ENCODE measurements at regions not wholly inside any gene's neighbourhood (a gene's known extent, or its start where the extent isn't known, plus 50 kb on each side); places are given as distances from the start of the nearest gene placed in this dataset.

DNA sequence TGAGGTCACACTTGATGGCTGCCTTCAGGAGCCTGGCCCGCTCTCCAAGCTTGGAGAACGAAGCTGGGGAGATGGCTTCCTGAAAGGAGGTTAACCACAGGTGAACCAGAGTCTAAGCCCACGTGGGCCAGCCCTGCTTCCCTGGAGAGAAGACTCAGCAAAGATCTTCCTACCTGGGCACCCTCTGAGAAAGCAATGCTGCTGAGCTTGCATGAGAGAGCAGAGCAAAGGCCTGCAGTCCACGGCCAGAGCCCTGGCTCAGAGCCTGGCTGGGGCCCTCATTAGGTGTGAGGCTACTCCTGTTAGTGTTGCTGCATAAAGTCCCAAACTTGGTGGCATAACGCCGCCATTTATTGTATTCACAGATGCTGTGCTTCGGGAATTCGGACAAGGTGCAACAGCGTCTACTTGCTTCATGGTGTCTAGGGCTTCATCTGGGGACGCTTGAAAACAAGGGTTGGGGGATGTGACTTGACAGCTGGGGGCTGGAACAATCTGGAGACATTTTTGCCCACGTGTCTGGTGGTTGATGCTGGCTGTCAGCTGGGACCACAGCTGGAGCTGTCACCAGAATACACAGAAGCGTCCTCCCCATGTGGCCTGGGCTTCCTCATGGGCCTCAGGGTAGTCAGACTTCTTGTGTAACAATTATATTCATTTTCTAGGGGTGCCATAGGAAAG, 87.9 kb upstream of the MEF2A start:
- Histone ChIP-seq H3K36me3 (ENCODE audit: control insufficient read depth, insufficient read depth, low read length) (no peaks in the 10 kb centered on the region), H3K9me3 (ENCODE audit: control insufficient read depth, insufficient read depth, low read length) (no peaks in the 10 kb centered on the region), H3K9ac (ENCODE audit: low read depth, low read length) (no peak overlapping the region), H3K4me1 (ENCODE audit: control insufficient read depth, insufficient read depth, low read length) (peaks cover 7% of the 10 kb centered on the region; the same call in 1 of the 2 replicates), H3K4me3 (ENCODE audit: low read depth, low read length) (no peak overlapping the region), H3K27me3 (ENCODE audit: control insufficient read depth, insufficient read depth, low read length) (no peaks in the 10 kb centered on the region), H3K27ac (ENCODE audit: low read depth, low read length) (no peak overlapping the region)

DNA sequence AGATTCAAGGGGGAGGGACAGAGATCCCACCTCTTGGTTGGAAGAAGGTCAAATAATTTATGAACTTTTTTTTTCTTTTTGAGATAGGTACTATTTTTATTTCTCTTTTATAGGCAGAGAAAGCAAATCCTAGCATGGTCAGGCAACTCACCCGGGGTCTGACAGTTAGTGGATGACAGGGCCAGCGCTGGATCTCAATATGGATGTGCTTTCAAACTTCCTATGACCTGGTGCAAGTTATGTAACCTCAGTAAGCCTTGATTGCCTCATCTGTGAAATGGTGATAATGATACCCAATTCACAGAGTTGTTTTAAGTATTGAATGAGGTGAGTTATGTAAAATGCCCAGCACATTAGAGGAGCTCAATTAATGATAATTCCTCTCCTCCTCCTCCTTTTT, 86.8 kb upstream of the MEF2A start:
- no peak overlapping the region for H3K27ac ChIP-seq (ENCODE audit: low read depth, low read length)
- no peaks in the 10 kb centered on the region for H3K27me3 ChIP-seq (ENCODE audit: control insufficient read depth, insufficient read depth, low read length)
- no peak overlapping the region for H3K9ac ChIP-seq (ENCODE audit: low read depth, low read length)
- H3K9me3 ChIP-seq (ENCODE audit: control insufficient read depth, insufficient read depth, low read length): no peaks in the 10 kb centered on the region
- no peaks in the 10 kb centered on the region for H3K36me3 ChIP-seq (ENCODE audit: control insufficient read depth, insufficient read depth, low read length)
- H3K4me1 ChIP-seq (ENCODE audit: control insufficient read depth, insufficient read depth, low read length): peaks cover 7% of the 10 kb centered on the region; the same call in 1 of the 2 replicates
- H3K4me3 ChIP-seq (ENCODE audit: low read depth, low read length): no peak overlapping the region

DNA sequence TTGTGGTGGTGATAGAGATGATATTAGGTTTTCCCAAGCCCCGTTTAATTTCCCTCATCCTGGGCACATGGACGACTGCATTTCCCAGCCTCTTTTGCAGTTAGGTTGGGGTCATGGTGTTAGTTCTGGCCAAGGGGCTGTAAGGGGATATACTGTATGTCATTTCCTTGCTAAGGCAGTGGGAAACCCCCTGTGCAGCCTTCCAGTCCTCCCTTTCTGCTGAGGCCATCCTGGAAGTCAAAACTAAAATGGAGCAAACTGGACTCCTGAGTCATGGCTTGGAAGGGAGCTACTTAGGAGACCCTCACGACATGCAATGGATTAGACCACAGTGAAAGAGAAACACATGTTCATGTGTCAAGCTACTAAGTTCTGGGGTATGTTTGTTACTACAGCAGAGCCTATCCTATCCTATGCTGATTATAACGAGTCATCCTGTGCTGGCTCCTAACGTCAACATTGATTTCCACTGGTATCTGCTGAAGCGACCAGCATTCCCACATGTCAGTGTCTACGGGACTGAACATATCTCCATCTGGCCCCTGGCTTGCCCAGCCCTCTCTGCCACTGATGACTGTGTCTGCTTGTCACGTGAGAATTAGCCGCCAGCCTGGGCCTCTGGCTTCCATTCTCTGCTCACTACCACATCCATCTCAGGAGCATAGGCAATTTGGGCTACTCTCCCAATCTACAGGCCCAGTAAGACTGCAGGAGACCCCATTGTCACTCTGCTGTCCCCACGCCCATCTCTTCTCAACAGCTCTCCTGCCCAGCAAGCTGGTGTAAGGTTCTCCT, 85.6 kb upstream of the MEF2A start:
- H3K36me3 ChIP-seq (ENCODE audit: control insufficient read depth, insufficient read depth, low read length): no peaks in the 10 kb centered on the region
- H3K9ac ChIP-seq (ENCODE audit: low read depth, low read length): no peak overlapping the region
- H3K9me3 ChIP-seq (ENCODE audit: control insufficient read depth, insufficient read depth, low read length): no peaks in the 10 kb centered on the region
- no peak overlapping the region for H3K4me3 ChIP-seq (ENCODE audit: low read depth, low read length)
- H3K4me1 ChIP-seq (ENCODE audit: control insufficient read depth, insufficient read depth, low read length): peaks cover 7% of the 10 kb centered on the region; the same call in 1 of the 2 replicates
- H3K27ac ChIP-seq (ENCODE audit: low read depth, low read length): no peak overlapping the region
- no peaks in the 10 kb centered on the region for H3K27me3 ChIP-seq (ENCODE audit: control insufficient read depth, insufficient read depth, low read length)

- Histone ChIP-seq H3K9me3 (ENCODE audit: control insufficient read depth, insufficient read depth, low read length) (no peaks in the 10 kb centered on the region), H3K27ac (ENCODE audit: low read depth, low read length) (no peak overlapping the region), H3K27me3 (ENCODE audit: control insufficient read depth, insufficient read depth, low read length) (peaks cover 9% of the 10 kb centered on the region), H3K9ac (ENCODE audit: low read depth, low read length) (no peak overlapping the region), H3K4me3 (ENCODE audit: low read depth, low read length) (no peak overlapping the region), H3K36me3 (ENCODE audit: control insufficient read depth, insufficient read depth, low read length) (no peaks in the 10 kb centered on the region), H3K4me1 (ENCODE audit: control insufficient read depth, insufficient read depth, low read length) (peaks cover 17% of the 10 kb centered on the region)
Observed at GRCh38 chr15:99481113-99481950, 84.5 kb upstream of the MEF2A start.

GRCh38 chr15:99481951-99482230, 83.9 kb upstream of the MEF2A start:
- no peak overlapping the region for H3K27ac ChIP-seq (ENCODE audit: low read depth, low read length)
- H3K9me3 ChIP-seq (ENCODE audit: control insufficient read depth, insufficient read depth, low read length): no peaks in the 10 kb centered on the region
- peaks cover 18% of the 10 kb centered on the region for H3K4me1 ChIP-seq (ENCODE audit: control insufficient read depth, insufficient read depth, low read length)
- peaks cover 9% of the 10 kb centered on the region for H3K27me3 ChIP-seq (ENCODE audit: control insufficient read depth, insufficient read depth, low read length)
- no peaks in the 10 kb centered on the region for H3K36me3 ChIP-seq (ENCODE audit: control insufficient read depth, insufficient read depth, low read length)
- no peak overlapping the region for H3K4me3 ChIP-seq (ENCODE audit: low read depth, low read length)
- H3K9ac ChIP-seq (ENCODE audit: low read depth, low read length): no peak overlapping the region

GRCh38 chr15:99482993-99483392, 82.8 kb upstream of the MEF2A start:
- Histone ChIP-seq H3K27me3 (ENCODE audit: control insufficient read depth, insufficient read depth, low read length) (peaks cover 9% of the 10 kb centered on the region), H3K4me1 (ENCODE audit: control insufficient read depth, insufficient read depth, low read length) (peaks cover 16% of the 10 kb centered on the region), H3K27ac (ENCODE audit: low read depth, low read length) (no peak overlapping the region), H3K4me3 (ENCODE audit: low read depth, low read length) (no peak overlapping the region), H3K36me3 (ENCODE audit: control insufficient read depth, insufficient read depth, low read length) (no peaks in the 10 kb centered on the region), H3K9me3 (ENCODE audit: control insufficient read depth, insufficient read depth, low read length) (no peaks in the 10 kb centered on the region), H3K9ac (ENCODE audit: low read depth, low read length) (no peak overlapping the region)

GRCh38 chr15:99485153-99485961, 80.4 kb upstream of the MEF2A start:
- Histone ChIP-seq H3K4me1 (ENCODE audit: control insufficient read depth, insufficient read depth, low read length) (peaks cover 16% of the 10 kb centered on the region), H3K27ac (ENCODE audit: low read depth, low read length) (no peak overlapping the region), H3K9me3 (ENCODE audit: control insufficient read depth, insufficient read depth, low read length) (no peaks in the 10 kb centered on the region)

GRCh38 chr15:99485992-99486370, 79.8 kb upstream of the MEF2A start:
- Histone ChIP-seq H3K9ac (ENCODE audit: low read depth, low read length) (no peak overlapping the region), H3K36me3 (ENCODE audit: control insufficient read depth, insufficient read depth, low read length) (no peaks in the 10 kb centered on the region), H3K27me3 (ENCODE audit: control insufficient read depth, insufficient read depth, low read length) (peaks cover 9% of the 10 kb centered on the region), H3K4me3 (ENCODE audit: low read depth, low read length) (peak overlapping the region; percentile 62), H3K9me3 (ENCODE audit: control insufficient read depth, insufficient read depth, low read length) (no peaks in the 10 kb centered on the region), H3K4me1 (ENCODE audit: control insufficient read depth, insufficient read depth, low read length) (peaks cover 16% of the 10 kb centered on the region), H3K27ac (ENCODE audit: low read depth, low read length) (no peak overlapping the region)

More at GRCh38 chr15:99485153-99485961, 80.4 kb upstream of the MEF2A start:
- Histone ChIP-seq H3K36me3 (ENCODE audit: control insufficient read depth, insufficient read depth, low read length) (no peaks in the 10 kb centered on the region), H3K27me3 (ENCODE audit: control insufficient read depth, insufficient read depth, low read length) (peaks cover 9% of the 10 kb centered on the region), H3K9ac (ENCODE audit: low read depth, low read length) (no peak overlapping the region), H3K4me3 (ENCODE audit: low read depth, low read length) (0 out of 2 replicates have a peak overlapping the region, but pooled peaks have one; percentile 62)

GRCh38 chr15:99486371-99487336, 79.1 kb upstream of the MEF2A start:
- Histone ChIP-seq H3K4me1 (ENCODE audit: control insufficient read depth, insufficient read depth, low read length) (peaks cover 16% of the 10 kb centered on the region), H3K36me3 (ENCODE audit: control insufficient read depth, insufficient read depth, low read length) (no peaks in the 10 kb centered on the region), H3K27ac (ENCODE audit: low read depth, low read length) (no peak overlapping the region), H3K4me3 (ENCODE audit: low read depth, low read length) (peak overlapping the region; percentile 62), H3K27me3 (ENCODE audit: control insufficient read depth, insufficient read depth, low read length) (peaks cover 9% of the 10 kb centered on the region), H3K9me3 (ENCODE audit: control insufficient read depth, insufficient read depth, low read length) (no peaks in the 10 kb centered on the region), H3K9ac (ENCODE audit: low read depth, low read length) (no peak overlapping the region)

DNA sequence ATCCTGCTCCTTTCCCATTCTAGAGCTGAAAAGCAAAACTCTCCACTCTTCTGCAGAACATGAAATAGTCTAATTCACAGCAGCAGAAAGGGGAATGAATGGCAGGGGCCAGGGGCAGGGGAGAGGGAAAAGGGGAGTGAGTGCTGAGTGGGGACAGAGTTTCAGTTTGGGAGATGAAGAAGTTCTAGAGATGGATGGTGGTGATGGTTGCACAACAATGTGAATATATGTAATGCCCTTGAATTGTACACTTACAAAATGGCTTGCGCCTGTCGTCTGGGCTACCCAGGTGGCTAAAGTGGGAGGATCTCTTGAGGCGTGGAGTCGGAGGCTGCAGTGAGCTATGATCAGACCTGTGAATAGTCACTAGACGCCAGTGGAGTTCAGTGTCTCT, 78.5 kb upstream of the MEF2A start:
- Histone ChIP-seq H3K4me1 (ENCODE audit: control insufficient read depth, insufficient read depth, low read length) (peaks cover 16% of the 10 kb centered on the region), H3K9me3 (ENCODE audit: control insufficient read depth, insufficient read depth, low read length) (no peaks in the 10 kb centered on the region), H3K36me3 (ENCODE audit: control insufficient read depth, insufficient read depth, low read length) (no peaks in the 10 kb centered on the region), H3K27ac (ENCODE audit: low read depth, low read length) (no peak overlapping the region), H3K4me3 (ENCODE audit: low read depth, low read length) (peak overlapping the region; percentile 62), H3K27me3 (ENCODE audit: control insufficient read depth, insufficient read depth, low read length) (peaks cover 9% of the 10 kb centered on the region), H3K9ac (ENCODE audit: low read depth, low read length) (no peak overlapping the region)

Measured in HUES48 (cell line).